ENCODE measurements at regions not wholly inside any gene's neighbourhood (a gene's known extent, or its start where the extent isn't known, plus 50 kb on each side); places are given as distances from the start of the nearest gene placed in this dataset.

- DNase-seq: no peak
These were observed 333.6 kb upstream of the CAMK1G start for GRCh38 chr1:209249785-209250440.

- no peak for DNase-seq
These were observed 332.5 kb upstream of the CAMK1G start for GRCh38 chr1:209250861-209251636.

GRCh38 chr1:209256766-209257350 lies 326.7 kb upstream of the CAMK1G start:
- no peak for DNase-seq

- no peak for DNase-seq
These were observed 326.1 kb upstream of the CAMK1G start for GRCh38 chr1:209257454-209257853.

DNA sequence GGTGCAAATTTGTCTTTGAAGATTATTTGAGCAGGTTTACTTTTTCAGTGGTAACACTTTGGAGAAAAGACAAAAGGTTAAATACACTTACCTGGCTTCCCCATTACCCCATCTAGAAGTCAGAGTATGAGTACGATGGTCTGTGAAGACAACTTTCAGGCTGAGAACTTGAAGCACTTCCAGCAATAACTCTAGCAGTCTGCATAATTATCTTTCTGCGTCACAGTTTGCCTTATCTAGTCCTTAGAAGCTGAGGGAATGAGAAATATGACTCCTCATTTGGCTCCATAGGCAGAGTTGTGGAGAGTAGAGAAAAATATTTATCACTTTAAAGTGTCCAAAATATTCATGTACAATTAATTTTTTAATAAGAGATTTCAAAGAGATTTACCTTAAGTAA lies 323.4 kb upstream of the CAMK1G start:
- DNase-seq: no peak

DNA sequence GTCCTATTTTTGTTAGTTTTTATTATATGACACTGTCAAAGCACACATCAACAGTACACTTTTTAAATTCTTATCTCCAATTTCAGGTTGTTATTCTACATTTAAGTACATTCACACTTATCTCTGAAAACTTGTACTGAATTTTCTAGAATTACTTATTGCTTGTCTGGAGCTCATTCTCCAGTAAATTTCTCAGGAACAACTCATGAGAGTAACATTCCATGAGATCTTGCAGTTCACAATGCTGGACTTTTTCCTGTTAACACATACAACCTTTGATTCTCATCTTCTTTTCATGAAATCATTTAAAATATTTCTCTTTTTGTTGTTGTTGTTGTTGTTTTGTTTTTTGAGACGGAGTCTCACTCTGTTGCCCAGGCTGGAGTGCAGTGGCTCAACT lies 320.9 kb upstream of the CAMK1G start:
- no peak for DNase-seq

GRCh38 chr1:209265301-209265700 lies 318.2 kb upstream of the CAMK1G start:
- DNase-seq: no peak

GRCh38 chr1:209266590-209267205 lies 316.8 kb upstream of the CAMK1G start:
- no peak for DNase-seq

DNA sequence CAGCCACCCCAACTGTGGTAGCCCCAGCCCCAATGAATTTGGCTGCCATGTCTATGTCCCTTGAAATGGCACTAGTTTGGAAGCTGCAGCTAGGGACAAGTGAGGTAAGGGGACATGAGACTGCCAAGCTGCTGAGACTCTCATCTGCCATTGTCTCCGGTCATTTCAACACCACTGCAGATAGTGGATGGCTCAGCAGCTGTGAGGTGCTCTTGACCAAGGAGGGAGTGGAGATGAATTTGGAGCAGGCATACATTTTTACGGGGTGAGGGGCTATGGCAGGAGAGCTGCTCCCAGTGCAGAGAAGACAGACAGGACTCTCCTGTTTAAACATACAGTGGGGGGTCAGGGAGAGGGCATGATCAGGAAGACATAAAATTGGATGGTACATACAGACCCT lies 315.5 kb upstream of the CAMK1G start:
- DNase-seq: no peak

GRCh38 chr1:209268479-209268878 lies 315.0 kb upstream of the CAMK1G start:
- no peak for DNase-seq

DNA sequence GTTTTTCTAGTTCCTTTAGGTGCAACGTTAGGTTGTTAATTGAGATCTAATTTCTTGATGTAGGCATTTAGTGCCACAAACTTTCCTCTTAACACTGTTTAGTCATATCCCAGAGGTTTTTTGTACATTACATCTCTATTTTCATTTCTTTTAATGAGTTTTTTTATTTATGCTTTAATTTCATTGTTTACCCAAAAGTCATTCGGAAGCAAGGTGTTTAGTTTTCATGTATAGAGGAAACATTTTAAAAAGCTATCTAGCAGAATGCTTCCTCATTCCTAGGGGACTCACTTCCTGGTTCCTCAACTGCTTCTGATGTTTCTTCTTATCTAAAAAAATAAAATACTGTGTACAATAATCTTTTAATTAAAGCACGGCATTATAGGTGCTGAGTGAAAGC lies 307.2 kb upstream of the CAMK1G start:
- DNase-seq: no peak

GRCh38 chr1:209277662-209278061 lies 305.9 kb upstream of the CAMK1G start:
- no peak for DNase-seq

DNA sequence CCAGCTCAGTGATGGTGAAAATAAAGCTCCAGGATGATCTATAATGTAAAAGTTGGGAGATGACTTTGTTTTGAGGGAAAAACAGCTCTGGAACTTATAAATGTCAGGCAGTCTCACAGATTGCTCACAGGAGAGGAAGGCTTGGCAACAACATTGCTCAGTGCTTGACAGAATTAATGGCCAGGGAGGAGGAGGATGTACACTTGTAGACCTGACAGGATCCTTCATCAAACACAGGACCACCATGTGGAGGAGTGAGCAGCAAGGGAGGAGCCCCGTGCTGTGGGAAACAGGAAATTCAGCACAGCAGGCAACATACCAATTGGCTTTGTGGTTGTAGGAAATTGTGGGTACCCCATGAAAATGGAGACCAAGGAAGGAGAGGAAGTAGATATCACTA lies 291.8 kb upstream of the CAMK1G start:
- no peak for DNase-seq

DNA sequence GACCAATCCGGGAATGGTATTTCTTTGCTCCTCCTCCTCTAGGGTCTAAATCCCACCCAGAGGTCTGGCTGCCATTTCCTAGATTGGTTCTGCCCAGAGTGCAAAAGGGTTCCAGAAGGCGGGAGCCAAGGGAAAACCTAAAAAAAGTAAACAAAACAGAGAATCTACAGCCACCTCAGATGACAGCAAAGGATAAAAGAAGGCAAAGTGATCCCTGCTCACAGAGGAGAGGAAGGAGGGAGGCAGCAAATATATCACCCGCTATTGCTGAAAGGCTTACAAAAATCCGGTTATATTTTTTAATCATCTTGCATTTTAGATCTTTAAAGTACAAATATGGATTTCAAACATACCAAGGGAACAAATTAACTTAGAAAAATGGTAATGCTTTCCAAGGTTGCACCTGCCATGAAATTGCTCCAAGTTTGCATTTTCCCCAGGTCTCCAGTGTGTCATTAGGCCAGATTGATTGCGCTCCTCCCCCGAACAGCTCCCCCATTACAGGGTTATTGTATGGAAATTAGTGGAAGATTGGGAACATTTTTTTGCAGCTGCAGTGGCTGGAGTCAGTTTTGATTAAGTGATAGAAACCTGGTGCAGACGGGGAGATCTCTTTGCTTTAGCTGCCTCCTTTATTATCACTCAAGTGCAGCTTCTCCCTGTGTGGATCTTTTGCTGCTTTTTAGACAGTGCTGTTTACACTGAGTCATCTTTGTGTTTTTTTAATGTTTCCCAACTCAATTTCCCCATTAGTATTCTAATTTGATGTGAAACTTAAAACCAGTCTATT lies 280.5 kb upstream of the CAMK1G start:
- no peak for DNase-seq

DNA sequence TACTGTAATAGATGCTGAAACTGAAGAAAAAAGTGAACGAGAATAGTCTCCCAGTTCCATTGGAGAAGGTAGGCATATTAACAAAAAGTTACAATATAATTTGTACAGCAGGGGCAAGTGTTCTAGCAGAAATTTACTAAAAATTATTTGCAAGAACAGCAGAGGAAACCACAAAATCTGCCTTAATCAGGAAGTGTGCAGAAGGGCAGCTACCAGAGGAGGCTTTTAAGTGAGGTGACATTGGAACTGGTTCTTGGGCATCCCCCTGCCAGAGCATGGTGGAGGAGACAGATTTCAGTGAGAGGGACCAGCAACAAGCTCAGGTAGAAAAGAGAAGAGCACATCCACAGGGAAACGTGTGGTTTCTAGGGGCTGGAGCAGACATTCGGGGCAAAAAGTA lies 279.3 kb upstream of the CAMK1G start:
- DNase-seq: no peak

DNA sequence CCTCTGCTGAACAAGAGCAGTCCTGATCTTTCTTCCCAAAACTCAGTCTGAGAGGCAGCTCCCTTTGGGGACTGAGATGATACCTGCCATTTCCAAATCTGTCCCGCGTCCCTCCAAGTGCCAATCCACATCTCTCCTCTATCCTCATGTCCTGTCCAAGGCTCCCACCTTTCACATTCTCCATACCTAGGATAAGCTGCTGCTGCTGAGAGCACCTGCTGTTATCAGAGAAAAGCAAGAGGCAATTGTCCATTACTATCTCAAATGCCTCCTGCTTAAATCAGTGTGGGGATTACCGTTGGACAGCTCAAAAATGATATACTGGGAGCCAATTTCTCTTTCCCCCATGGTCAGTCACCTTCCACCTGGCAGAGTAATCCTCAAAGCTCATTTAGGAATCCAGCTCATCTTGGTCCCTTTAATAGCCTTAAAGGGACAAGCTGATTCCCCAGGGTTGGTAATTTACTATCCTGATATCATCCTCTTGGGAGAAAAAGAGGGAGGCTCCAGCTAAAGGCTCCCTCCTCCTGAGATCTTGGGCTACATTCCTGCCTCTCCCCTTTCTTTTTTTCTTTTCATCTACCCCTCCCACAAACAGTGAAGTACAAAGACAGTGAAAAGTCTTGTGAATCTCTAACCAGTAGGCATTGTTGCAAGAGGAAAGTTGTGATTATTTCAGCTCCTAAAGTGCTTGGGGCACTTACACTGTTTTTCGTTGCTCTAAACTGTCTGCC lies 278.1 kb upstream of the CAMK1G start:
- no peak for DNase-seq

DNA sequence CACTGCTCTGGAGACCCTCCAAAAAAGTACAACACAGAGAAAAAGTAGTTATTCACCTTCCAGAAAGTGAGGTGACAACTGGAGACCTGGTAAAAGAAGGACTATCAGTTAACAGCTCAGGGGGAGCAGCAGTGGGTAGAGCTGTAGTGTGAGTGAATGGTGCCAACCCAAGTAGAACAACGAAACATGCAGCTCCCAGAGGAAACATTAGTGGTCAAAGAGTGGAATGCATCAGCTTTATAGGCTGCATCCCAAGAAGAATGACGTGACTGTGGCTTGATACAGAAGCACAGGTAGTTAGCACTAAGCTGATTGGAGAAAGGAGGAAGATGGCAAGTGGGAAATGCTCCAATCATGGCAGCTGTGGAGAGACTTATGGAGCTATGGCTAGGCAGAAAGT lies 275.7 kb upstream of the CAMK1G start:
- DNase-seq: no peak

- no peak for DNase-seq
These were observed 274.3 kb upstream of the CAMK1G start for GRCh38 chr1:209309198-209309597.

- no peak for DNase-seq
These were observed 271.7 kb upstream of the CAMK1G start for GRCh38 chr1:209311770-209312169.

- DNase-seq: no peak
These were observed 266.6 kb upstream of the CAMK1G start for GRCh38 chr1:209316929-209317328.

GRCh38 chr1:209318181-209319056 lies 265.1 kb upstream of the CAMK1G start:
- DNase-seq: no peak
